ENCODE measurements at regions not wholly inside any gene's neighbourhood (a gene's known extent, or its start where the extent isn't known, plus 50 kb on each side); places are given as distances from the start of the nearest gene placed in this dataset.
"Not testable (repeated sequence)": the region's sequence is repeated elsewhere in the genome, so short reads cannot be mapped to it uniquely, and the experiment has no call there.

GRCh38 chr7:66542049-66542448 lies 86.6 kb upstream of the KCTD7 start:
- H3K27ac ChIP-seq = no peak overlapping the region
- DNase-seq = no peak
- no peak overlapping the region for H3K4me3 ChIP-seq
- no peaks in the 10 kb centered on the region for H3K9me3 ChIP-seq
- TF ChIP-seq CTCF (IDR thresholded peaks at IDR 0.05) = no peak
- TF ChIP-seq POLR2A (IDR thresholded peaks at IDR 0.05) = no peak
- H3K4me1 ChIP-seq = no peaks in the 10 kb centered on the region
- H3K27me3 ChIP-seq = no peaks in the 10 kb centered on the region
- peaks cover 0 to 29% (median 0%) of the 10 kb centered on the region in 3 donors for H3K36me3 ChIP-seq

- Histone ChIP-seq H3K9me3 (no peaks in the 10 kb centered on the region), H3K27me3 (no peaks in the 10 kb centered on the region), H3K4me1 (no peaks in the 10 kb centered on the region), H3K27ac (no peak overlapping the region), H3K36me3 (peaks cover 0 to 29% (median 0%) of the 10 kb centered on the region in 3 donors), H3K4me3 (no peak overlapping the region)
- no peak for DNase-seq
- TF ChIP-seq CTCF (IDR thresholded peaks at IDR 0.05) (no peak), POLR2A (IDR thresholded peaks at IDR 0.05) (no peak)
Measured at GRCh38 chr7:66542528-66543269, 86.0 kb upstream of the KCTD7 start.

- DNase-seq = no peak
- TF ChIP-seq POLR2A (IDR thresholded peaks at IDR 0.05) (no peak), CTCF (IDR thresholded peaks at IDR 0.05) (no peak)
- H3K4me3 ChIP-seq = no peak overlapping the region
- H3K4me1 ChIP-seq = no peaks in the 10 kb centered on the region
- H3K9me3 ChIP-seq = no peaks in the 10 kb centered on the region
- no peak overlapping the region for H3K27ac ChIP-seq
- H3K36me3 ChIP-seq = peaks cover 0 to 68% (median 0%) of the 10 kb centered on the region in 3 donors
- H3K27me3 ChIP-seq = no peaks in the 10 kb centered on the region
Measured at GRCh38 chr7:66549466-66549865, 79.2 kb upstream of the KCTD7 start.

GRCh38 chr7:66553001-66553400 lies 75.7 kb upstream of the KCTD7 start:
- peaks cover 0 to 77% (median 0%) of the 10 kb centered on the region in 3 donors for H3K36me3 ChIP-seq
- TF ChIP-seq CTCF (IDR thresholded peaks at IDR 0.05) (no peak), POLR2A (IDR thresholded peaks at IDR 0.05) (no peak)
- H3K9me3 ChIP-seq = no peaks in the 10 kb centered on the region
- DNase-seq = peak in 1 of 3 donors; percentile 15
- no peak overlapping the region for H3K27ac ChIP-seq
- H3K4me1 ChIP-seq = peaks cover 0 to 8% (median 0%) of the 10 kb centered on the region in 4 donors
- H3K27me3 ChIP-seq = no peaks in the 10 kb centered on the region
- H3K4me3 ChIP-seq = no peak overlapping the region

GRCh38 chr7:66553675-66554074 lies 75.0 kb upstream of the KCTD7 start:
- H3K4me1 ChIP-seq, H3K27ac ChIP-seq, H3K27me3 ChIP-seq, H3K9me3 ChIP-seq, DNase-seq, H3K4me3 ChIP-seq: not testable (repeated sequence)
- peaks cover 0 to 75% (median 0%) of the 10 kb centered on the region in 3 donors for H3K36me3 ChIP-seq

GRCh38 chr7:66554291-66554690 lies 74.4 kb upstream of the KCTD7 start:
- H3K36me3 ChIP-seq = peaks cover 0 to 70% (median 0%) of the 10 kb centered on the region in 3 donors
- H3K27me3 ChIP-seq, H3K4me3 ChIP-seq, H3K9me3 ChIP-seq, H3K4me1 ChIP-seq: not testable (repeated sequence)
- peak in 1 of 3 donors; percentile 24 for DNase-seq
- peak overlapping the region in 1 of 4 donors; percentile 30 for H3K27ac ChIP-seq

- H3K4me1 ChIP-seq, H3K9me3 ChIP-seq, H3K27me3 ChIP-seq, H3K4me3 ChIP-seq: not testable (repeated sequence)
- H3K27ac ChIP-seq = peak overlapping the region in 1 of 4 donors; percentile 30
- H3K36me3 ChIP-seq = peaks cover 0 to 67% (median 0%) of the 10 kb centered on the region in 3 donors
- DNase-seq = peak in 1 of 3 donors; percentile 22
Measured at GRCh38 chr7:66554842-66555430, 73.7 kb upstream of the KCTD7 start.

Data from Peyer's patch (tissue), 4 donors.